Cerebellar cortex (tissue), 1 donor: ENCODE measurements at regions not wholly inside any gene's neighbourhood (a gene's known extent, or its start where the extent isn't known, plus 50 kb on each side); places are given as distances from the start of the nearest gene placed in this dataset.
"Not testable (repeated sequence)": the region's sequence is repeated elsewhere in the genome, so short reads cannot be mapped to it uniquely, and the experiment has no call there.

Source experiments
- DNase-seq: peaks from one replicate; pipeline ENCODE4 v3.0.0-alpha.2; 2015; ENCODE audit warnings: low spot score

- DNase-seq, result no peak
These were observed 53.7 kb downstream of the CAMK2N1 start for GRCh38 chr1:20432341-20432740.

GRCh38 chr1:20431176-20431460 is 54.9 kb downstream of the CAMK2N1 start:
- DNase-seq, result no peak

GRCh38 chr1:20430355-20431175 is 55.4 kb downstream of the CAMK2N1 start:
- peak; percentile 26 for DNase-seq

- DNase-seq, result no peak
These were observed 56.7 kb downstream of the CAMK2N1 start for GRCh38 chr1:20429296-20429695.

GRCh38 chr1:20428841-20429240 is 57.2 kb downstream of the CAMK2N1 start:
- DNase-seq, result no peak

- DNase-seq, result no peak
These were observed 59.1 kb downstream of the CAMK2N1 start for GRCh38 chr1:20426923-20427322.

GRCh38 chr1:20426371-20426770 is 59.6 kb downstream of the CAMK2N1 start:
- no peak for DNase-seq

GRCh38 chr1:20425622-20426021 is 60.4 kb downstream of the CAMK2N1 start:
- no peak for DNase-seq

GRCh38 chr1:20423169-20423795 is 62.7 kb downstream of the CAMK2N1 start:
- no peak for DNase-seq

- no peak for DNase-seq
These were observed 64.6 kb downstream of the CAMK2N1 start for GRCh38 chr1:20421441-20421840.

- no peak for DNase-seq
These were observed 68.4 kb downstream of the CAMK2N1 start for GRCh38 chr1:20417581-20417980.

- no peak for DNase-seq
These were observed 69.3 kb downstream of the CAMK2N1 start for GRCh38 chr1:20416706-20417105.

GRCh38 chr1:20413776-20414140 is 72.3 kb downstream of the CAMK2N1 start:
- no peak for DNase-seq

- peak; percentile 95 for DNase-seq
These were observed 72.8 kb downstream of the CAMK2N1 start for GRCh38 chr1:20413136-20413775.

- peak; percentile 38 for DNase-seq
These were observed 74.6 kb downstream of the CAMK2N1 start for GRCh38 chr1:20411196-20411980.

- peak; percentile 76 for DNase-seq
These were observed 75.5 kb downstream of the CAMK2N1 start for GRCh38 chr1:20410503-20410902.

GRCh38 chr1:20409971-20410370 is 76.0 kb downstream of the CAMK2N1 start:
- no peak for DNase-seq

- DNase-seq, result no peak
These were observed 77.0 kb downstream of the CAMK2N1 start for GRCh38 chr1:20409012-20409411.

GRCh38 chr1:20408133-20408650 is 77.8 kb downstream of the CAMK2N1 start:
- not testable (repeated sequence) for DNase-seq

- DNase-seq, result no peak
These were observed 80.0 kb downstream of the CAMK2N1 start for GRCh38 chr1:20405893-20406604.

- DNase-seq, result no peak
These were observed 80.8 kb downstream of the CAMK2N1 start for GRCh38 chr1:20405051-20405754.
